CD14-positive monocyte (primary cell): ENCODE measurements at regions not wholly inside any gene's neighbourhood (a gene's known extent, or its start where the extent isn't known, plus 50 kb on each side); places are given as distances from the start of the nearest gene placed in this dataset.

ENCODE experiments used
- DNase-seq, 3 donors: peaks; one replicate each; pipeline ENCODE4 v3.0.0-alpha.2; 2011 to 2022
- H2AFZ ChIP-seq: 2 replicates; pipeline ENCODE4 v1.6.0; 2012; ENCODE audit warnings: mild to moderate bottlenecking, low read depth, low read length, inconsistent platforms; ENCODE audit not compliant: insufficient read depth, poor library complexity, severe bottlenecking
- H3K27ac ChIP-seq, 2 donors: 1 replicate in 1 of 2; 2 replicates in 1 of 2; pipeline ENCODE4 v1.5.1; 2012 to 2013; ENCODE audit warnings: low read length in 2 of 2, control low read depth in 1 of 2, inconsistent platforms in 1 of 2, low read depth in 1 of 2, mild to moderate bottlenecking in 1 of 2
- H3K27me3 ChIP-seq, 2 donors: one replicate each; pipeline versions ENCODE4 v1.6.0 to v1.6.1; 2011 to 2013; ENCODE audit warnings: low read length in 2 of 2; ENCODE audit not compliant: control insufficient read depth in 2 of 2, insufficient read depth in 2 of 2
- H3K36me3 ChIP-seq, 2 donors: replicated peaks in 1 of 2; 1 replicate in 1 of 2; 2 replicates in 1 of 2; pipeline versions ENCODE4 v1.5.1 to v1.6.1; 2012 to 2013; ENCODE audit warnings: low read length in 2 of 2, control low read depth in 1 of 2, inconsistent platforms in 1 of 2, mild to moderate bottlenecking in 1 of 2; ENCODE audit not compliant: insufficient read depth in 2 of 2, control insufficient read depth in 1 of 2
- H3K4me1 ChIP-seq, 2 donors: 1 replicate in 1 of 2; 2 replicates in 1 of 2; pipeline versions ENCODE4 v1.5.1 to v1.6.1; 2012 to 2013; ENCODE audit warnings: low read length in 2 of 2, control low read depth in 1 of 2, inconsistent platforms in 1 of 2, mild to moderate bottlenecking in 1 of 2, moderate library complexity in 1 of 2; ENCODE audit not compliant: insufficient read depth in 2 of 2, control insufficient read depth in 1 of 2
- H3K4me2 ChIP-seq: replicated peaks from 2 replicates; pipeline ENCODE3; 2012; ENCODE audit warnings: low read length, moderate library complexity, mild to moderate bottlenecking; ENCODE audit not compliant: poor library complexity, severe bottlenecking; ENCODE audit errors: extremely low read depth
- H3K4me3 ChIP-seq, 3 experiments: fragments of 200-600 bp in 1 of 3; sonication (generic) in 1 of 3; replicated peaks in 1 of 3; 1 replicate in 2 of 3; 2 replicates in 1 of 3; pipeline ENCODE4 v1.5.1; 2011 to 2013; ENCODE audit warnings: low read length in 3 of 3, mild to moderate bottlenecking in 3 of 3, control low read depth in 2 of 3, low read depth in 2 of 3, inconsistent platforms in 1 of 3, moderate library complexity in 1 of 3
- H3K79me2 ChIP-seq: 2 replicates; pipeline ENCODE4 v1.6.0; 2012; ENCODE audit warnings: mild to moderate bottlenecking, control low read depth, inconsistent platforms, low read length, moderate library complexity; ENCODE audit not compliant: insufficient read depth
- H3K9ac ChIP-seq: 2 replicates; pipeline ENCODE4 v1.6.0; 2017; ENCODE audit warnings: low read length, mild to moderate bottlenecking; ENCODE audit not compliant: insufficient read depth, poor library complexity, severe bottlenecking
- H3K9me3 ChIP-seq, 2 donors: replicated peaks in 1 of 2; 1 replicate in 1 of 2; 2 replicates in 1 of 2; pipeline versions ENCODE4 v1.5.1 to v1.6.1; 2012 to 2013; ENCODE audit warnings: low read length in 2 of 2, control low read depth in 1 of 2; ENCODE audit not compliant: control insufficient read depth in 1 of 2, insufficient read depth in 1 of 2
- H4K20me1 ChIP-seq: 2 replicates; pipeline ENCODE4 v1.6.0; 2012; ENCODE audit warnings: mild to moderate bottlenecking, low read length, control low read depth, moderate library complexity; ENCODE audit not compliant: insufficient read depth
- H3K27ac Mint-ChIP-seq, 7 donors: one replicate each; pipeline ENCODE4 v1.8.0; 2020; ENCODE audit warnings: mild to moderate bottlenecking in 7 of 7, mixed read lengths in 7 of 7, moderate library complexity in 6 of 7, inconsistent platforms in 2 of 7
- H3K27me3 Mint-ChIP-seq, 3 donors: one replicate each; pipeline ENCODE4 v1.8.0; 2021 to 2022; ENCODE audit warnings: low read depth in 3 of 3, mild to moderate bottlenecking in 3 of 3, mixed read lengths in 3 of 3, moderate library complexity in 3 of 3, inconsistent platforms in 1 of 3
- H3K36me3 Mint-ChIP-seq, 2 donors: one replicate each; pipeline ENCODE4 v1.8.0; 2020; ENCODE audit warnings: mixed read lengths in 2 of 2, inconsistent platforms in 1 of 2, mild to moderate bottlenecking in 1 of 2
- H3K4me1 Mint-ChIP-seq: one replicate; pipeline ENCODE4 v1.8.0; 2020; ENCODE audit warnings: mild to moderate bottlenecking, mixed read lengths
- H3K4me3 Mint-ChIP-seq, 2 donors: one replicate each; pipeline ENCODE4 v1.8.0; 2020; ENCODE audit warnings: mild to moderate bottlenecking in 2 of 2, mixed read lengths in 2 of 2, moderate library complexity in 1 of 2
- H3K9me3 Mint-ChIP-seq, 7 donors: one replicate each; pipeline ENCODE4 v1.8.0; 2020 to 2022; ENCODE audit warnings: mixed read lengths in 7 of 7, mild to moderate bottlenecking in 6 of 7, moderate library complexity in 6 of 7, inconsistent platforms in 2 of 7
- WGBS: methylation state at CpG from one replicate; pipeline ENCODE4 v1.1.5; 2013; ENCODE audit warnings: missing lambda C conversion rate; ENCODE audit not compliant: insufficient coverage; 5-methylcytosine and 5-hydroxymethylcytosine counted together
- intact Hi-C, 2 donors: fragments of 100-400 bp; cut with micrococcal nuclease; formaldehyde crosslinking; loops; one replicate each; pipeline versions ENCODE4 v1.15.0 to v1.15.1; 2023
- TF ChIP-seq, protein P1 (sequence below): fragments of 200-600 bp; IDR thresholded peaks from one replicate; pipeline ENCODE4 v1.8.0; 2022; ENCODE audit warnings: antibody characterized with exemption, mild to moderate bottlenecking

DNA sequence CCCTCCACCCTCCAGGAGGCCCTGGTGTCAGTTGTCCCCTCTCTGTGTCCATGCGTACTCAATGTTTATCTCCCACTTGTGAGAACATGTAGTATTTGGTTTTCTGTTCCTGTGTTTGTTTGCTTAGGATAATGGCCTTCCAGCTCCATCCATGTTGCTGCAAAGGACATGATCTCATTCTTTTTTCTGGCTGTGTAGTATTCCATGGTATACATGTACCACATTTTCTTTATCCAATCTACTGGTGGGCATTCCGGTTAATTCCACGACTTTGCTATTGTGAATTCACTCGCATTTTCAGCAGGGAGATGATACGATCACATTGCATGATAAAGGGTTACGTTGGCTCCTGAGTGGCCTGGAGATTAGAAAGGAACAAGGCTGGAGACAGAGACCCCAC lies 286.2 kb downstream of the FOXL1 start:
- no peak overlapping the region for H3K4me2 ChIP-seq
- no peak overlapping the region for H3K9ac ChIP-seq
- WGBS: no CpG with 5 or more reads among the region's 6 CpGs
- no peaks in the 10 kb centered on the region for H3K27me3 ChIP-seq
- intact Hi-C loops: no loop called here
- H3K4me3 ChIP-seq: no peak overlapping the region
- H3K27ac ChIP-seq: no peak overlapping the region
- H3K9me3 Mint-ChIP-seq: peaks cover 0 to 3% (median 0%) of the 10 kb centered on the region in 7 donors
- H3K9me3 ChIP-seq: no peaks in the 10 kb centered on the region
- no peak overlapping the region for H3K4me3 Mint-ChIP-seq
- TF ChIP-seq, protein P1, sequence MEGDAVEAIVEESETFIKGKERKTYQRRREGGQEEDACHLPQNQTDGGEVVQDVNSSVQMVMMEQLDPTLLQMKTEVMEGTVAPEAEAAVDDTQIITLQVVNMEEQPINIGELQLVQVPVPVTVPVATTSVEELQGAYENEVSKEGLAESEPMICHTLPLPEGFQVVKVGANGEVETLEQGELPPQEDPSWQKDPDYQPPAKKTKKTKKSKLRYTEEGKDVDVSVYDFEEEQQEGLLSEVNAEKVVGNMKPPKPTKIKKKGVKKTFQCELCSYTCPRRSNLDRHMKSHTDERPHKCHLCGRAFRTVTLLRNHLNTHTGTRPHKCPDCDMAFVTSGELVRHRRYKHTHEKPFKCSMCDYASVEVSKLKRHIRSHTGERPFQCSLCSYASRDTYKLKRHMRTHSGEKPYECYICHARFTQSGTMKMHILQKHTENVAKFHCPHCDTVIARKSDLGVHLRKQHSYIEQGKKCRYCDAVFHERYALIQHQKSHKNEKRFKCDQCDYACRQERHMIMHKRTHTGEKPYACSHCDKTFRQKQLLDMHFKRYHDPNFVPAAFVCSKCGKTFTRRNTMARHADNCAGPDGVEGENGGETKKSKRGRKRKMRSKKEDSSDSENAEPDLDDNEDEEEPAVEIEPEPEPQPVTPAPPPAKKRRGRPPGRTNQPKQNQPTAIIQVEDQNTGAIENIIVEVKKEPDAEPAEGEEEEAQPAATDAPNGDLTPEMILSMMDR: no peak
- no peaks in the 10 kb centered on the region for H3K4me1 ChIP-seq
- no peaks in the 10 kb centered on the region for H4K20me1 ChIP-seq
- H3K4me1 Mint-ChIP-seq: no peaks in the 10 kb centered on the region
- H3K36me3 ChIP-seq: no peaks in the 10 kb centered on the region
- no peak for DNase-seq
- H3K79me2 ChIP-seq: no peaks in the 10 kb centered on the region
- no peaks in the 10 kb centered on the region for H3K36me3 Mint-ChIP-seq
- H2AFZ ChIP-seq: no peak overlapping the region
- no peak overlapping the region for H3K27ac Mint-ChIP-seq
- H3K27me3 Mint-ChIP-seq: peaks cover 0 to 5% (median 5%) of the 10 kb centered on the region in 3 donors

GRCh38 chr16:86865851-86866662 lies 287.7 kb downstream of the FOXL1 start:
- no peaks in the 10 kb centered on the region for H3K27me3 ChIP-seq
- no peak overlapping the region for H3K27ac ChIP-seq
- no peaks in the 10 kb centered on the region for H4K20me1 ChIP-seq
- H3K9me3 Mint-ChIP-seq: peaks cover 0 to 3% (median 0%) of the 10 kb centered on the region in 7 donors
- no peak overlapping the region for H3K4me3 Mint-ChIP-seq
- intact Hi-C loops: no loop called here
- H2AFZ ChIP-seq: no peak overlapping the region
- H3K4me2 ChIP-seq: no peak overlapping the region
- H3K4me3 ChIP-seq: no peak overlapping the region
- H3K27me3 Mint-ChIP-seq: peaks cover 0 to 7% (median 5%) of the 10 kb centered on the region in 3 donors
- DNase-seq: no peak
- no peaks in the 10 kb centered on the region for H3K36me3 ChIP-seq
- no peaks in the 10 kb centered on the region for H3K36me3 Mint-ChIP-seq
- H3K79me2 ChIP-seq: no peaks in the 10 kb centered on the region
- 62% methylated on average over 23 of the region's 23 CpGs for WGBS
- TF ChIP-seq, protein P1: no peak
- H3K27ac Mint-ChIP-seq: no peak overlapping the region
- no peaks in the 10 kb centered on the region for H3K4me1 ChIP-seq
- no peaks in the 10 kb centered on the region for H3K4me1 Mint-ChIP-seq
- no peaks in the 10 kb centered on the region for H3K9me3 ChIP-seq
- H3K9ac ChIP-seq: no peak overlapping the region
